NB4 (cell line): ENCODE measurements at regions not wholly inside any gene's neighbourhood (a gene's known extent, or its start where the extent isn't known, plus 50 kb on each side); places are given as distances from the start of the nearest gene placed in this dataset.

Experiments used
- DNase-seq: peaks from one replicate; pipeline ENCODE4 v3.0.0; 2010; ENCODE audit warnings: low read depth
- H3K4me3 ChIP-seq: one replicate; pipeline ENCODE4 v1.5.1; 2011; ENCODE audit warnings: mild to moderate bottlenecking, low read depth, low read length, moderate library complexity
- MYC ChIP-seq: IDR thresholded peaks from 2 replicates; pipeline ENCODE4 v1.6.1; 2011; ENCODE audit warnings: low read depth, low read length
- POLR2A ChIP-seq: IDR thresholded peaks from 2 replicates; pipeline ENCODE4 v1.6.1; 2011; ENCODE audit warnings: mild to moderate bottlenecking; ENCODE audit not compliant: insufficient read length; ENCODE audit errors: extremely low read depth
- TF ChIP-seq, protein P1 (sequence below): IDR thresholded peaks from 2 replicates; pipeline ENCODE4 v1.6.1; 2011; ENCODE audit warnings: low read depth, low read length
- TF ChIP-seq, protein P2 (sequence below): IDR thresholded peaks from one replicate; pipeline ENCODE4 v1.5.1; 2012; ENCODE audit warnings: low read depth, low read length

DNA sequence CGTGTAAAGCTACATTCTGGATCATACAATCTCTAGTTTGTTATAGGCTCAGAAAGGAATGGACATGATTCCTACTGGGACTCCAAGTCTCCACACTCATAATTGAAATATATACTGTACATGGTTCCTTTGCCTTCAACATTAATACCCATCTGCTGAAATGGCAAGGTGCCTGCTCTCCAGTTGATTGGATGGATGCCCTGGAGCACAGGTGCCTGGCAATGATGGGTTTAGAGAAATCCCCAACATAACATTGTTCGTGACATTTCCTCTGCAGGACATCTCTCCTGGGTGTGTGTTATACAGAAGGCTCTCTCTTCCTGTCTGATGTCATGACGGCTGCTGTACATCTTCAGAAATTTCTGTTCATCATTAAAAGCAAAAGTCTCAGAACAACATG, 449.7 kb upstream of the CWC22 start:
- TF ChIP-seq, protein P1, sequence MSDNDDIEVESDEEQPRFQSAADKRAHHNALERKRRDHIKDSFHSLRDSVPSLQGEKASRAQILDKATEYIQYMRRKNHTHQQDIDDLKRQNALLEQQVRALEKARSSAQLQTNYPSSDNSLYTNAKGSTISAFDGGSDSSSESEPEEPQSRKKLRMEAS = no peak
- TF ChIP-seq POLR2A = no peak
- TF ChIP-seq, protein P2, sequence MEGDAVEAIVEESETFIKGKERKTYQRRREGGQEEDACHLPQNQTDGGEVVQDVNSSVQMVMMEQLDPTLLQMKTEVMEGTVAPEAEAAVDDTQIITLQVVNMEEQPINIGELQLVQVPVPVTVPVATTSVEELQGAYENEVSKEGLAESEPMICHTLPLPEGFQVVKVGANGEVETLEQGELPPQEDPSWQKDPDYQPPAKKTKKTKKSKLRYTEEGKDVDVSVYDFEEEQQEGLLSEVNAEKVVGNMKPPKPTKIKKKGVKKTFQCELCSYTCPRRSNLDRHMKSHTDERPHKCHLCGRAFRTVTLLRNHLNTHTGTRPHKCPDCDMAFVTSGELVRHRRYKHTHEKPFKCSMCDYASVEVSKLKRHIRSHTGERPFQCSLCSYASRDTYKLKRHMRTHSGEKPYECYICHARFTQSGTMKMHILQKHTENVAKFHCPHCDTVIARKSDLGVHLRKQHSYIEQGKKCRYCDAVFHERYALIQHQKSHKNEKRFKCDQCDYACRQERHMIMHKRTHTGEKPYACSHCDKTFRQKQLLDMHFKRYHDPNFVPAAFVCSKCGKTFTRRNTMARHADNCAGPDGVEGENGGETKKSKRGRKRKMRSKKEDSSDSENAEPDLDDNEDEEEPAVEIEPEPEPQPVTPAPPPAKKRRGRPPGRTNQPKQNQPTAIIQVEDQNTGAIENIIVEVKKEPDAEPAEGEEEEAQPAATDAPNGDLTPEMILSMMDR = no peak
- H3K4me3 ChIP-seq = no peak overlapping the region
- no peak for DNase-seq

DNA sequence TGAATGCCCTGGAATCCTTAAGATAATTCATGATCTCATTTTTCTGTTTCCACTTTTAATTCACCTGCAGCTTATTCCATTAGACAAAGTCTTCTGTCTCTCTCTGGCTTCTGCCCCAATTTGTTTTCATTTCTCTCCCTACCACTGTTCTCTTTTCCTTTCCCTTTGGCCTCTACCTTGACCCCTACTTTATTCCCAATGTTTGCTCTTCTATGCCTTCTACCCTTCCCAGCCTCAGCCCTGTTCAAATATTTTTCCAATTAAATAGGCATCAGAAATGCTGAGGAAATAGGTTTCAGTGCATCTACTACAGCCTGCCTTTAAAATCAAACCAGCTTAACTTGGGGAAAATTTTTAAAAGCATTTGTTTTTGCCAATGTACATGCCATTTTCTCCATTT, 443.7 kb upstream of the CWC22 start:
- no peak for DNase-seq
- H3K4me3 ChIP-seq = no peak overlapping the region
- TF ChIP-seq, protein P2 = no peak
- TF ChIP-seq, protein P1 = no peak

DNA sequence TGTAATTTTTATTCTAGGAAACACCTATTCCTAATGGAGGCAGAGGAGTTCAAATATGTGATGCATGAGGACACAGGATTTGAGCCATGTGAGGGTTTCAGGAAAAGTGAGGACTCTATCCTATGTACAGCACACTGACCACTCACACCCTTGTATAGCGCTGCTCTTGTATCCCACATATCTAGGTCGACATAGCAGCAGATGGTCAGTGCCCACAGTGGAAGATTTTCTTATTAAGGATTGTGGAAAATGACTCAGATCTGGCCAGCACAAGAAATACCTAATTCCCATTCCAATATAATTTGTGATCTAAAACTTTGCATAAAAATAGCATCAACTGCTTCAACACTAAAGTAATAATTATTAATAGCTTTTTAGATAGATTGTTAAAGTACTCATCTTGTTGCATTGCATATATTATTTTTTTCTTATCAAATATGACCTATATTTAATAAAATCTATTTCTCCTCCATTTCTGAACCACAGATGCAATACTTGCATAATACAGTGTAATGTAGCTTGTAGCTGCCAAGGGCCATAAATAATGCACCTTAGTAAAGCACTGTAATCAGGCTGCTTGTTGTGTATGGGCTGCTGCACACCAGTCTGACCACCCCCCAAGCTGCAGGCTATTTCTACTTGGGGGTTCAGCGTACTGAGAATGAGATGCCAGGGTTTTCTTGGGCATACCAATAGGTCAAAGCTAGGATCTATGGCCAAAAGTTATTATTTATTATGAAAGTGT, 442.2 kb upstream of the CWC22 start:
- no peak overlapping the region for H3K4me3 ChIP-seq
- TF ChIP-seq POLR2A = no peak
- TF ChIP-seq, protein P2 = no peak
- TF ChIP-seq, protein P1 = no peak
- TF ChIP-seq MYC = no peak
- no peak for DNase-seq

DNA sequence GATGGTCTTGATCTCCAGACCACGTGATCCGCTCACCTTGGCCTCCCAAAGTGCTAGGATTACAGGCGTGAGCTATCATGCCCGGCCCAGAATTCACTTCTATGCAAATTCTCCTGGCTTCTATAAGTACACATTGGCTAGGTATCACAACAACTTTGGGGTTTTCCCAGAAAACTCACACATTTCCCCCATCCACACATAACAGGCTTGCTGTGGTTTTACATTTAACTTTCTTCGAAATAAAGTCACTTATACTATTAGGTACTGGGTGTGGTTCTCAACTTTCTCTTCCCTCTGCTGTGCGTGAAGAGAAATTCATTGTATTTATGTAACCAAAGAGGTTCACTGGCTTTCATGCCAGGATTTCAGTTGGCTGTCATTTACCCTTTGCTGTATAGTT, 439.4 kb upstream of the CWC22 start:
- no peak for TF ChIP-seq MYC
- TF ChIP-seq, protein P2 = no peak
- TF ChIP-seq, protein P1 = no peak
- TF ChIP-seq POLR2A = no peak
- no peak for DNase-seq
- no peak overlapping the region for H3K4me3 ChIP-seq

DNA sequence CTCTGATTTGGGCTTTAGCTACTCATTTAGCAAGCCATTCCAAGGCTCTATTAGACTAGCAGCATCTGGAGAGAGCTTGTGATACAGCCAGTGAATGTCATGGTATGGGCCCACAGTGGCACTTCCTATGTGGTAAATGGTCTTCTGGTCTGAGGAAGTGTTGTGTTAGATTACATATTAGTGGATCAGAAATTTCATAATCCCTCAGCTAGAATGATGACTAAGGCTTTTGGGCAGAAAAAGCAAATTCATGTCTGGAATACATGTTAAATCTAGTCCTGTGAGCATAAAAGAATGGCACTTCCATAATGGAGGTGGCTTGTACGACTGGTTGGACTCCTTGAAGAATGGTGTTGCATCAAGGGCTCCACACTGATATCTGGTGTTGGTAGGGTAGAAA, 436.8 kb upstream of the CWC22 start:
- no peak overlapping the region for H3K4me3 ChIP-seq
- TF ChIP-seq MYC = no peak
- TF ChIP-seq, protein P1 = no peak
- TF ChIP-seq, protein P2 = no peak
- no peak for TF ChIP-seq POLR2A
- peak; percentile 41 for DNase-seq
